ENCODE measurements at regions not wholly inside any gene's neighbourhood (a gene's known extent, or its start where the extent isn't known, plus 50 kb on each side); places are given as distances from the start of the nearest gene placed in this dataset.

DNA sequence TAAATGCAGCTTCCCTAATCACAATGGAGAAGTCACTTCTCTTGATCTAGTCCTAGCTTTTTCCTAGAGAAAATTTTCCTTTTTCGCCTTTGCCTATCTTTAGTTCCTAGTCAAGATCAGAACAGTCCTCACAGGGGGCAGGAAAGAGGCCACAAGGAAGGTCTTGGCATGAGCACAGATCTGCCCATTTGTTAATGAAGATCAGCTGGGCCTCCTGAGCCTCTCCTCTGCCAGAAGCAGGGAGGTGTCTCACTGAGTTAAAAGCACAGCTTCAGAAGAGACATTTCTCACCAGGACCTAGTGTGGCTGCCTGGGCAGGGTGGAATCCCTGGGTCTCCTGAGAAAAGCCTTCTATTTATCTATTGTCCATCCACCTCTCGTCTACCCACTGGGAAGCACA is 357.8 kb downstream of the TMEM38B start:
- Mint-ChIP-seq H3K27me3 (ENCODE audit: low read depth) (no peaks in the 10 kb centered on the region), H3K9me3 (peaks cover 18% of the 10 kb centered on the region), H3K4me1 (peaks cover 14% of the 10 kb centered on the region), H3K36me3 (peaks cover 10% of the 10 kb centered on the region), H3K4me3 (no peak overlapping the region), H3K27ac (no peak overlapping the region)
- ATAC-seq (no peak; the same call in 1 of the 2 replicates), DNase-seq (ENCODE audit: low spot score) (no peak)
- no peak for TF ChIP-seq ZNF423 (CRISPR knock-in tag; IDR thresholded peaks at IDR 0.05)
- no peak for TF ChIP-seq OVOL2 (CRISPR knock-in tag; IDR thresholded peaks at IDR 0.05; ENCODE audit: borderline replicate concordance)
- TF ChIP-seq ZNF416 (CRISPR knock-in tag; IDR thresholded peaks at IDR 0.05): no peak
- TF ChIP-seq, protein P1, sequence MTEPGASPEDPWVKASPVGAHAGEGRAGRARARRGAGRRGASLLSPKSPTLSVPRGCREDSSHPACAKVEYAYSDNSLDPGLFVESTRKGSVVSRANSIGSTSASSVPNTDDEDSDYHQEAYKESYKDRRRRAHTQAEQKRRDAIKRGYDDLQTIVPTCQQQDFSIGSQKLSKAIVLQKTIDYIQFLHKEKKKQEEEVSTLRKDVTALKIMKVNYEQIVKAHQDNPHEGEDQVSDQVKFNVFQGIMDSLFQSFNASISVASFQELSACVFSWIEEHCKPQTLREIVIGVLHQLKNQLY (CRISPR knock-in tag; IDR thresholded peaks at IDR 0.05): no peak
- TF ChIP-seq, protein P2, sequence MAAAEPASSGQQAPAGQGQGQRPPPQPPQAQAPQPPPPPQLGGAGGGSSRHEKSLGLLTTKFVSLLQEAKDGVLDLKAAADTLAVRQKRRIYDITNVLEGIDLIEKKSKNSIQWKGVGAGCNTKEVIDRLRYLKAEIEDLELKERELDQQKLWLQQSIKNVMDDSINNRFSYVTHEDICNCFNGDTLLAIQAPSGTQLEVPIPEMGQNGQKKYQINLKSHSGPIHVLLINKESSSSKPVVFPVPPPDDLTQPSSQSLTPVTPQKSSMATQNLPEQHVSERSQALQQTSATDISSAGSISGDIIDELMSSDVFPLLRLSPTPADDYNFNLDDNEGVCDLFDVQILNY (CRISPR knock-in tag; IDR thresholded peaks at IDR 0.05): no peak
- TF ChIP-seq, protein P3, sequence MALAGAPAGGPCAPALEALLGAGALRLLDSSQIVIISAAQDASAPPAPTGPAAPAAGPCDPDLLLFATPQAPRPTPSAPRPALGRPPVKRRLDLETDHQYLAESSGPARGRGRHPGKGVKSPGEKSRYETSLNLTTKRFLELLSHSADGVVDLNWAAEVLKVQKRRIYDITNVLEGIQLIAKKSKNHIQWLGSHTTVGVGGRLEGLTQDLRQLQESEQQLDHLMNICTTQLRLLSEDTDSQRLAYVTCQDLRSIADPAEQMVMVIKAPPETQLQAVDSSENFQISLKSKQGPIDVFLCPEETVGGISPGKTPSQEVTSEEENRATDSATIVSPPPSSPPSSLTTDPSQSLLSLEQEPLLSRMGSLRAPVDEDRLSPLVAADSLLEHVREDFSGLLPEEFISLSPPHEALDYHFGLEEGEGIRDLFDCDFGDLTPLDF (CRISPR knock-in tag; IDR thresholded peaks at IDR 0.05): no peak
- TF ChIP-seq, protein P4, sequence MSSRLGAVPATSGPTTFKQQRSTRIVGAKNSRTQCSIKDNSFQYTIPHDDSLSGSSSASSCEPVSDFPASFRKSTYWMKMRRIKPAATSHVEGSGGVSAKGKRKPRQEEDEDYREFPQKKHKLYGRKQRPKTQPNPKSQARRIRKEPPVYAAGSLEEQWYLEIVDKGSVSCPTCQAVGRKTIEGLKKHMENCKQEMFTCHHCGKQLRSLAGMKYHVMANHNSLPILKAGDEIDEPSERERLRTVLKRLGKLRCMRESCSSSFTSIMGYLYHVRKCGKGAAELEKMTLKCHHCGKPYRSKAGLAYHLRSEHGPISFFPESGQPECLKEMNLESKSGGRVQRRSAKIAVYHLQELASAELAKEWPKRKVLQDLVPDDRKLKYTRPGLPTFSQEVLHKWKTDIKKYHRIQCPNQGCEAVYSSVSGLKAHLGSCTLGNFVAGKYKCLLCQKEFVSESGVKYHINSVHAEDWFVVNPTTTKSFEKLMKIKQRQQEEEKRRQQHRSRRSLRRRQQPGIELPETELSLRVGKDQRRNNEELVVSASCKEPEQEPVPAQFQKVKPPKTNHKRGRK (CRISPR knock-in tag; IDR thresholded peaks at IDR 0.05; ENCODE audit: borderline replicate concordance): no peak
- TF ChIP-seq, protein P5, sequence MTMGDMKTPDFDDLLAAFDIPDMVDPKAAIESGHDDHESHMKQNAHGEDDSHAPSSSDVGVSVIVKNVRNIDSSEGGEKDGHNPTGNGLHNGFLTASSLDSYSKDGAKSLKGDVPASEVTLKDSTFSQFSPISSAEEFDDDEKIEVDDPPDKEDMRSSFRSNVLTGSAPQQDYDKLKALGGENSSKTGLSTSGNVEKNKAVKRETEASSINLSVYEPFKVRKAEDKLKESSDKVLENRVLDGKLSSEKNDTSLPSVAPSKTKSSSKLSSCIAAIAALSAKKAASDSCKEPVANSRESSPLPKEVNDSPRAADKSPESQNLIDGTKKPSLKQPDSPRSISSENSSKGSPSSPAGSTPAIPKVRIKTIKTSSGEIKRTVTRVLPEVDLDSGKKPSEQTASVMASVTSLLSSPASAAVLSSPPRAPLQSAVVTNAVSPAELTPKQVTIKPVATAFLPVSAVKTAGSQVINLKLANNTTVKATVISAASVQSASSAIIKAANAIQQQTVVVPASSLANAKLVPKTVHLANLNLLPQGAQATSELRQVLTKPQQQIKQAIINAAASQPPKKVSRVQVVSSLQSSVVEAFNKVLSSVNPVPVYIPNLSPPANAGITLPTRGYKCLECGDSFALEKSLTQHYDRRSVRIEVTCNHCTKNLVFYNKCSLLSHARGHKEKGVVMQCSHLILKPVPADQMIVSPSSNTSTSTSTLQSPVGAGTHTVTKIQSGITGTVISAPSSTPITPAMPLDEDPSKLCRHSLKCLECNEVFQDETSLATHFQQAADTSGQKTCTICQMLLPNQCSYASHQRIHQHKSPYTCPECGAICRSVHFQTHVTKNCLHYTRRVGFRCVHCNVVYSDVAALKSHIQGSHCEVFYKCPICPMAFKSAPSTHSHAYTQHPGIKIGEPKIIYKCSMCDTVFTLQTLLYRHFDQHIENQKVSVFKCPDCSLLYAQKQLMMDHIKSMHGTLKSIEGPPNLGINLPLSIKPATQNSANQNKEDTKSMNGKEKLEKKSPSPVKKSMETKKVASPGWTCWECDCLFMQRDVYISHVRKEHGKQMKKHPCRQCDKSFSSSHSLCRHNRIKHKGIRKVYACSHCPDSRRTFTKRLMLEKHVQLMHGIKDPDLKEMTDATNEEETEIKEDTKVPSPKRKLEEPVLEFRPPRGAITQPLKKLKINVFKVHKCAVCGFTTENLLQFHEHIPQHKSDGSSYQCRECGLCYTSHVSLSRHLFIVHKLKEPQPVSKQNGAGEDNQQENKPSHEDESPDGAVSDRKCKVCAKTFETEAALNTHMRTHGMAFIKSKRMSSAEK (CRISPR knock-in tag; IDR thresholded peaks at IDR 0.05; ENCODE audit: borderline replicate concordance): no peak
- TF ChIP-seq, protein P6, sequence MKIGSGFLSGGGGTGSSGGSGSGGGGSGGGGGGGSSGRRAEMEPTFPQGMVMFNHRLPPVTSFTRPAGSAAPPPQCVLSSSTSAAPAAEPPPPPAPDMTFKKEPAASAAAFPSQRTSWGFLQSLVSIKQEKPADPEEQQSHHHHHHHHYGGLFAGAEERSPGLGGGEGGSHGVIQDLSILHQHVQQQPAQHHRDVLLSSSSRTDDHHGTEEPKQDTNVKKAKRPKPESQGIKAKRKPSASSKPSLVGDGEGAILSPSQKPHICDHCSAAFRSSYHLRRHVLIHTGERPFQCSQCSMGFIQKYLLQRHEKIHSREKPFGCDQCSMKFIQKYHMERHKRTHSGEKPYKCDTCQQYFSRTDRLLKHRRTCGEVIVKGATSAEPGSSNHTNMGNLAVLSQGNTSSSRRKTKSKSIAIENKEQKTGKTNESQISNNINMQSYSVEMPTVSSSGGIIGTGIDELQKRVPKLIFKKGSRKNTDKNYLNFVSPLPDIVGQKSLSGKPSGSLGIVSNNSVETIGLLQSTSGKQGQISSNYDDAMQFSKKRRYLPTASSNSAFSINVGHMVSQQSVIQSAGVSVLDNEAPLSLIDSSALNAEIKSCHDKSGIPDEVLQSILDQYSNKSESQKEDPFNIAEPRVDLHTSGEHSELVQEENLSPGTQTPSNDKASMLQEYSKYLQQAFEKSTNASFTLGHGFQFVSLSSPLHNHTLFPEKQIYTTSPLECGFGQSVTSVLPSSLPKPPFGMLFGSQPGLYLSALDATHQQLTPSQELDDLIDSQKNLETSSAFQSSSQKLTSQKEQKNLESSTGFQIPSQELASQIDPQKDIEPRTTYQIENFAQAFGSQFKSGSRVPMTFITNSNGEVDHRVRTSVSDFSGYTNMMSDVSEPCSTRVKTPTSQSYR (CRISPR knock-in tag; IDR thresholded peaks at IDR 0.05): no peak
- TF ChIP-seq, protein P7, sequence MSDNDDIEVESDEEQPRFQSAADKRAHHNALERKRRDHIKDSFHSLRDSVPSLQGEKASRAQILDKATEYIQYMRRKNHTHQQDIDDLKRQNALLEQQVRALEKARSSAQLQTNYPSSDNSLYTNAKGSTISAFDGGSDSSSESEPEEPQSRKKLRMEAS (CRISPR knock-in tag; IDR thresholded peaks at IDR 0.05): no peak
- TF ChIP-seq GTF2I (CRISPR knock-in tag; conservative IDR thresholded peaks at IDR 0.05): no peak
- no peak for TF ChIP-seq ZNF396 (CRISPR knock-in tag; IDR thresholded peaks at IDR 0.05; ENCODE audit: borderline replicate concordance)
- ChIA-PET CTCF (no interaction called here), POLR2A (no interaction called here)

DNA sequence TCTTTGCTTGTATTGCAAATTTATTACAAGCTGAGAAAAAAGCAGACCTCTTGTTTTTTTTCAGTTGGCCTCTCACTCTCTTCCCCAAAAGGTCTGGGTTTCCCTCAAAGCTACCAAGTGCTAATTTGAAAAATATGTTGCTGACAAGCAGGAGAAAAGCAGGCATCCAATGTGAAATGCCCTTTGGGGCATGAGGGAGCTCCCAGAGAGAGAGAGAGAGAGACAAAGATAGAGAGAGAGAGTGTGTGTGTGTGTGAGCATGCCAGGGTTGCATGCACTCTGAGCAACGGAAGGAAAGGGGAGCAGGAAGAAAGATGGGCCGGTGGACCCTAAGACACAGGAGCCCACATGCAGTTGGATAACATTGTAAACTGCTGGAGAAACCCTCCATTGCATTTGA is 358.4 kb downstream of the TMEM38B start:
- Mint-ChIP-seq H3K27me3 (ENCODE audit: low read depth) (no peaks in the 10 kb centered on the region), H3K9me3 (peaks cover 16% of the 10 kb centered on the region), H3K4me1 (peaks cover 14% of the 10 kb centered on the region), H3K36me3 (peaks cover 7% of the 10 kb centered on the region; the same call in 1 of the 2 replicates), H3K27ac (no peak overlapping the region), H3K4me3 (no peak overlapping the region)
- ChIA-PET CTCF (no interaction called here), POLR2A (no interaction called here)
- ATAC-seq: no peak
- DNase-seq (ENCODE audit: low spot score): no peak
- no peak for TF ChIP-seq ZNF671 (CRISPR knock-in tag; IDR thresholded peaks at IDR 0.05)
- no peak for TF ChIP-seq GTF2I (CRISPR knock-in tag; conservative IDR thresholded peaks at IDR 0.05)
- TF ChIP-seq ZNF317 (CRISPR knock-in tag; IDR thresholded peaks at IDR 0.05; ENCODE audit: borderline replicate concordance, low read depth): no peak
- no peak for TF ChIP-seq TEAD4 (CRISPR knock-in tag; IDR thresholded peaks at IDR 0.05)
- no peak for TF ChIP-seq SMAD3 (CRISPR knock-in tag; IDR thresholded peaks at IDR 0.05; ENCODE audit: borderline replicate concordance)
- no peak for TF ChIP-seq ZNF263 (CRISPR knock-in tag; IDR thresholded peaks at IDR 0.05; ENCODE audit: low read depth)
- no peak for TF ChIP-seq RORB (CRISPR knock-in tag; IDR thresholded peaks at IDR 0.05)
- TF ChIP-seq, protein P6 (CRISPR knock-in tag; IDR thresholded peaks at IDR 0.05): no peak

All from WTC11 (cell line).